ENCODE measurements at regions not wholly inside any gene's neighbourhood (a gene's known extent, or its start where the extent isn't known, plus 50 kb on each side); places are given as distances from the start of the nearest gene placed in this dataset.

DNA sequence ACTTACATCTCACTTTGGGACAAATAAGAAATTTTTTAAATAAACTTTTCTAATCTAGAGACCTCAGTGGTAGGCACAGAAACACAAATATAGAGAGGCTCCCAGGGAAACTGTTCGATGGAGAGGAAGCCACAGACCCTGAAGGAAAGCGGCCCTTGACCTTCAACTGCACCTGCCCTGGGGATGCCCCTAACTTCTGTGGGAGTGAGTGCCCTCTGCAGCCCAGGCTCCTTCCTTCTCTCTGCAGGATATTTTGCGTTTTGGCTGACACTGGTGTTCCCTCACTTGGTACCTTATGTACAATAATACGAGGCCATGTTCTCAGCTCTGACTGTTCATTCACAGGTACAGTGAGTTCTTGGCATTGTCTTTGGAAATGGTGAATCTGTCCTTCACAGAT, 64.8 kb upstream of the MAL start:
- H3K27ac ChIP-seq = no peak overlapping the region
- POLR2A ChIA-PET (ENCODE audit: low non-redundant PET) = no interaction called here
- TF ChIP-seq, protein P1, sequence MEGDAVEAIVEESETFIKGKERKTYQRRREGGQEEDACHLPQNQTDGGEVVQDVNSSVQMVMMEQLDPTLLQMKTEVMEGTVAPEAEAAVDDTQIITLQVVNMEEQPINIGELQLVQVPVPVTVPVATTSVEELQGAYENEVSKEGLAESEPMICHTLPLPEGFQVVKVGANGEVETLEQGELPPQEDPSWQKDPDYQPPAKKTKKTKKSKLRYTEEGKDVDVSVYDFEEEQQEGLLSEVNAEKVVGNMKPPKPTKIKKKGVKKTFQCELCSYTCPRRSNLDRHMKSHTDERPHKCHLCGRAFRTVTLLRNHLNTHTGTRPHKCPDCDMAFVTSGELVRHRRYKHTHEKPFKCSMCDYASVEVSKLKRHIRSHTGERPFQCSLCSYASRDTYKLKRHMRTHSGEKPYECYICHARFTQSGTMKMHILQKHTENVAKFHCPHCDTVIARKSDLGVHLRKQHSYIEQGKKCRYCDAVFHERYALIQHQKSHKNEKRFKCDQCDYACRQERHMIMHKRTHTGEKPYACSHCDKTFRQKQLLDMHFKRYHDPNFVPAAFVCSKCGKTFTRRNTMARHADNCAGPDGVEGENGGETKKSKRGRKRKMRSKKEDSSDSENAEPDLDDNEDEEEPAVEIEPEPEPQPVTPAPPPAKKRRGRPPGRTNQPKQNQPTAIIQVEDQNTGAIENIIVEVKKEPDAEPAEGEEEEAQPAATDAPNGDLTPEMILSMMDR (conservative IDR thresholded peaks at IDR 0.05; ENCODE audit: low read depth) = no peak
- no peak for DNase-seq (ENCODE audit: low spot score)
- CTCF ChIA-PET = no interaction called here

DNA sequence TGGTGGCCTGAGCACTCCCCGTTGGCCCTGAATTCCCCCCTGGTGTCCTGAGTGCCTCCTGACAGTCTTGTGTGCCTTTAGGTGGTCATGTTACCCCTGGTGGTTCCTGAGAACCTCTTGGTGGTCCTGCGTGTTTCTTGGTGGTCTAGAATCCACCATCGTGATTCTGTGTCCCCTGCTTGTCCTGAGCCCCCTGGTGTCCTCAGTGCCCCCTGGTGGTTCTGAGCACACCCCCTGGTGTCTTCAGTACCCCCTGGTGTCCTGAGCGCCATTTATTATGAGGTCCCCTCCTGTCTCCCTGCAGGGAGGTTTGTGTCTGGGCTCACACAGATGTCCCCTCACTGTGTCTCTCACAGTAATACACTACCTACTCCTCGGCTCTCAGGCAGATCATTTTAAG, 61.3 kb upstream of the MAL start:
- H3K27ac ChIP-seq = no peak overlapping the region
- no peak for DNase-seq (ENCODE audit: low spot score)
- ChIA-PET CTCF (no interaction called here), POLR2A (ENCODE audit: low non-redundant PET) (no interaction called here)
- TF ChIP-seq, protein P1 (conservative IDR thresholded peaks at IDR 0.05; ENCODE audit: low read depth) = no peak

DNA sequence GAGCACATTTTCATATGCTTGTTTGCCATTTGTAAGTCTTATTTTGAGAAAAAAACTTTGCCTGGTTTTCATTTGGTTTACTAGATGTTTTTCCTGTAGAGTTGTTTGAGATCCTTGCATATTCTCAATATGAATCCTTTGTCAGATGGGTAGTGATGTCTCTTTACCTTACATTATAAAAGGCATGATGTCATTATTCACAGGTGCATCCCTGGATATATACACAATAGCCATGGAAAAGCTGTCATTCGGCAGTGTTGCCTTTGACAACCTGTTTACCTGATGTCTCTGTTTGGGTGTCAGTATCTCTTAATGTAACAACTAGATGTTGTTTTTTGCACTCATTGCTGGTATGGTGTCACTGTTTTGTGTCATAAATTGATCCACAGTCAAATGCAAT, 58.8 kb upstream of the MAL start:
- TF ChIP-seq, protein P1 (conservative IDR thresholded peaks at IDR 0.05; ENCODE audit: low read depth) = no peak
- ChIA-PET POLR2A (ENCODE audit: low non-redundant PET) (no interaction called here), CTCF (interaction anchor here (1.0 kb wide), 1 partner anchor 11 kb away, joined by 3 read pairs; no protein-coding TSS in a partner anchor)
- no peak overlapping the region for H3K27ac ChIP-seq
- DNase-seq (ENCODE audit: low spot score) = no peak

DNA sequence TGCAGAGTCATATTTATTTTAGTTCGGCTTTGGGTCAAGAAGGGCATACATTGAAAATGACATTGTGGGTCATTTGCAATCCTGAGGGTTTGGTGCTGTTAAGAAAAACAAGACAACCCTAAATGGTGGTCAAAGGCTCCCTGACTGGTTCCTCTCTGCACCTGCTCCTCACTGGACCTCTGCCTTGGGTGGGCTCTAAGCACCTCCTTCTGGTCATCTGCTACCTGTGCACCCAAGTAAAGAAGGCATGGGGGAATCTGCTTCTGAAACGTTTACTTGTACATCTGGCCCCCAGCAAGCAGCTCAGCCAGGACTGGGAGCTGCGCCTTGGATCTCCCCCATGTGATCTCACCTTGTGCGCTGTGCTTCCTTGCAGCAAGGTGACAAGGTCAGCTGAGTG, 55.2 kb upstream of the MAL start:
- no peak for DNase-seq (ENCODE audit: low spot score)
- TF ChIP-seq, protein P1 (conservative IDR thresholded peaks at IDR 0.05; ENCODE audit: low read depth) = no peak
- H3K27ac ChIP-seq = no peak overlapping the region
- ChIA-PET POLR2A (ENCODE audit: low non-redundant PET) (no interaction called here), CTCF (no interaction called here)

Data from RWPE1 (cell line).